Left lung (tissue), 4 donors: ENCODE measurements at regions not wholly inside any gene's neighbourhood (a gene's known extent, or its start where the extent isn't known, plus 50 kb on each side); places are given as distances from the start of the nearest gene placed in this dataset.

ENCODE experiments used
- ATAC-seq: fragments of 200-7000 bp; cut with Tn5 transposase; one replicate; pipeline ENCODE4 v1.9.1; 2020; ENCODE audit warnings: moderate library complexity
- DNase-seq, 4 donors: peaks; one replicate each; pipeline ENCODE4 v3.0.0-alpha.2; 2013 to 2020
- H3K27ac ChIP-seq, 2 donors: fragments of 200-600 bp; sonication (generic) in 1 of 2; one replicate each; pipeline versions ENCODE4 v1.5.0 to v1.8.0; 2020 to 2021
- H3K27me3 ChIP-seq, 2 donors: fragments of 200-600 bp; sonication (generic) in 1 of 2; one replicate each; pipeline versions ENCODE4 v1.5.0 to v1.8.0; 2020 to 2021
- H3K36me3 ChIP-seq, 2 donors: fragments of 200-600 bp; sonication (generic) in 1 of 2; one replicate each; pipeline versions ENCODE4 v1.5.0 to v1.8.0; 2020 to 2021
- H3K4me1 ChIP-seq, 2 donors: fragments of 200-600 bp; one replicate each; pipeline ENCODE4 v1.8.0; 2021
- H3K4me3 ChIP-seq, 2 donors: fragments of 200-600 bp; sonication (generic) in 1 of 2; one replicate each; pipeline versions ENCODE4 v1.5.0 to v1.8.0; 2020 to 2021; ENCODE audit warnings: mild to moderate bottlenecking in 1 of 2
- H3K9me3 ChIP-seq, 2 donors: fragments of 200-600 bp; sonication (generic) in 1 of 2; one replicate each; pipeline versions ENCODE4 v1.5.0 to v1.8.0; 2020 to 2021
- intact Hi-C, 2 donors: fragments of 100-400 bp; cut with DNase I; formaldehyde crosslinking; loops; one replicate each; pipeline versions ENCODE4 v1.11.2 to v1.14.2; 2022
- TF ChIP-seq, protein P1 (sequence below), 2 donors: fragments of 200-600 bp; sonication (generic) in 1 of 2; IDR thresholded peaks; one replicate each; pipeline versions ENCODE4 v1.5.0 to v1.8.0; 2021; ENCODE audit warnings: antibody characterized with exemption in 2 of 2
- donor health status: DM: no; HTN: yes; CAD: no.
- donor health status: DM: no; HTN: no; CAD: no.

GRCh38 chr3:147939839-147940238 is 530.7 kb downstream of the ZIC1 start:
- Histone ChIP-seq H3K4me3 (no peak overlapping the region), H3K27me3 (no peaks in the 10 kb centered on the region), H3K4me1 (no peaks in the 10 kb centered on the region), H3K9me3 (no peaks in the 10 kb centered on the region), H3K36me3 (no peaks in the 10 kb centered on the region), H3K27ac (no peak overlapping the region)
- ATAC-seq (no peak), DNase-seq (no peak)
- intact Hi-C loops, result no loop called here
- TF ChIP-seq, protein P1, sequence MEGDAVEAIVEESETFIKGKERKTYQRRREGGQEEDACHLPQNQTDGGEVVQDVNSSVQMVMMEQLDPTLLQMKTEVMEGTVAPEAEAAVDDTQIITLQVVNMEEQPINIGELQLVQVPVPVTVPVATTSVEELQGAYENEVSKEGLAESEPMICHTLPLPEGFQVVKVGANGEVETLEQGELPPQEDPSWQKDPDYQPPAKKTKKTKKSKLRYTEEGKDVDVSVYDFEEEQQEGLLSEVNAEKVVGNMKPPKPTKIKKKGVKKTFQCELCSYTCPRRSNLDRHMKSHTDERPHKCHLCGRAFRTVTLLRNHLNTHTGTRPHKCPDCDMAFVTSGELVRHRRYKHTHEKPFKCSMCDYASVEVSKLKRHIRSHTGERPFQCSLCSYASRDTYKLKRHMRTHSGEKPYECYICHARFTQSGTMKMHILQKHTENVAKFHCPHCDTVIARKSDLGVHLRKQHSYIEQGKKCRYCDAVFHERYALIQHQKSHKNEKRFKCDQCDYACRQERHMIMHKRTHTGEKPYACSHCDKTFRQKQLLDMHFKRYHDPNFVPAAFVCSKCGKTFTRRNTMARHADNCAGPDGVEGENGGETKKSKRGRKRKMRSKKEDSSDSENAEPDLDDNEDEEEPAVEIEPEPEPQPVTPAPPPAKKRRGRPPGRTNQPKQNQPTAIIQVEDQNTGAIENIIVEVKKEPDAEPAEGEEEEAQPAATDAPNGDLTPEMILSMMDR (IDR thresholded peaks at IDR 0.05), result no peak

DNA sequence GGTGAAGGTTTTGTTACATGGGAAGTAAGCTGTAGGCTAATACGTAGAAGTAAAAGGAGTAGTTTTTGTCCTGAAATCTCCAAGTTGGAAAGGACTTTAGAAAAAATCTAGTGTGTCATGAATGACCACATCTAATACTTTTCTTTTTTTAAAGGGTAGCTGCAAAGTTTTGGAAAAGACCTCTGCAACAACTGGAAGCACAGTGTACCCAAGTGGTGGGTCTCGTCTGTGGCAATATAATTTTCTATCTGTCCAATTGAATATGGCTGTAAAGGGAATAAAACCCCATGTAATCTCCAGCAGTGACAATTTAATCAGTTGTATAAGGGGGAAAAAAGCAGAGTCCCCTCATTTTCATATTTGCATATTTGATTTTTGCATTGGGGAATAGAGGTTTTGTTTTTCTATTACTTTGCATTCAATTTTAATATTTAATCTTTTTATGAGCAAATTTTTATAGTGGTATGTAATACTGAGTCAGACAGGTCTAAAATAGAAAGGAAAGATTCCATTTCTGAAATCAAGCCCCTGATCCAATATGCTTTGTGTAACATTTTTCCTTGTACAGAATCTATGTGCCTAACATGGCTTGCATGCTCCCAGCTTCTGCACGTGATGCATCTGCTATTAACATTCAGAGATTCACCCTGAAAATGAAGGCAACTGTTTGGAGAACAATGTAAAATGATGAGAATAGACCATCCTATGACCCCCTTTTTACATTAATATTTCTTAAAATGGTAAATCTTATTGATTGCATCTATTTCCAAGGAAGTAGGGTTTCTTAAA is 531.4 kb downstream of the ZIC1 start:
- TF ChIP-seq, protein P1 (IDR thresholded peaks at IDR 0.05), result no peak
- Histone ChIP-seq H3K36me3 (no peaks in the 10 kb centered on the region), H3K9me3 (no peaks in the 10 kb centered on the region), H3K4me1 (no peaks in the 10 kb centered on the region), H3K27ac (no peak overlapping the region), H3K4me3 (no peak overlapping the region), H3K27me3 (no peaks in the 10 kb centered on the region)
- DNase-seq (no peak), ATAC-seq (no peak)
- intact Hi-C loops, result no loop called here

DNA sequence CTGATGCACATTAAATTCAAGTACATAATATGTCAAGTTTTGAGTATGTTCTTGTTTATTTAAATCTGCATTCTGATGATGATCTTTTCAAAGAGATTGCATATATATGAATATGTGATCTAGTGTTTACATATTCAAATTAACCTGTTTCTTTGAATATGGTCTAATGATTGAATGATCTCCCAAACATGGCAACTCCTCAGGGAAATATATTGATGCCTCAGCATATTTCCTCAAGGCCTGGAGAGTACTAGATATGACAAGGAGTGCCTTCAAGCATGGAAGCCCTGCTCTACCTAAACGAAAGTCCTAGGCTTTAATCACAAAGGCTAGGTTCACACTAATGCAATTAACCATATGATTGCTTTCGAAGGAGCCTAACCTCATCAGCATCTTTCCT is 532.8 kb downstream of the ZIC1 start:
- TF ChIP-seq, protein P1 (IDR thresholded peaks at IDR 0.05), result no peak
- no peaks in the 10 kb centered on the region for H3K27me3 ChIP-seq
- H3K4me1 ChIP-seq, result no peaks in the 10 kb centered on the region
- ATAC-seq (no peak), DNase-seq (no peak)
- intact Hi-C loops, result no loop called here
- H3K36me3 ChIP-seq, result no peaks in the 10 kb centered on the region
- H3K4me3 ChIP-seq, result no peak overlapping the region
- no peak overlapping the region for H3K27ac ChIP-seq
- no peaks in the 10 kb centered on the region for H3K9me3 ChIP-seq

GRCh38 chr3:147943265-147943945 is 534.2 kb downstream of the ZIC1 start:
- no peaks in the 10 kb centered on the region for H3K36me3 ChIP-seq
- H3K4me3 ChIP-seq, result no peak overlapping the region
- DNase-seq, result no peak
- peak overlapping the region in 1 of 2 donors; percentile 22 for H3K27ac ChIP-seq
- ATAC-seq, result peak; percentile 51
- H3K27me3 ChIP-seq, result no peaks in the 10 kb centered on the region
- intact Hi-C loops, result no loop called here
- no peaks in the 10 kb centered on the region for H3K4me1 ChIP-seq
- TF ChIP-seq, protein P1 (IDR thresholded peaks at IDR 0.05), result no peak
- no peaks in the 10 kb centered on the region for H3K9me3 ChIP-seq

- TF ChIP-seq, protein P1 (IDR thresholded peaks at IDR 0.05), result peak in 1 of 2 donors; percentile 34
- no peaks in the 10 kb centered on the region for H3K27me3 ChIP-seq
- no peaks in the 10 kb centered on the region for H3K9me3 ChIP-seq
- ATAC-seq (peak; percentile 93), DNase-seq (peak in 3 of 4 donors; percentile 22 to 51 (median 49))
- H3K36me3 ChIP-seq, result no peaks in the 10 kb centered on the region
- intact Hi-C loops, result no loop called here
- peak overlapping the region in 1 of 2 donors; percentile 63 for H3K27ac ChIP-seq
- H3K4me3 ChIP-seq, result peak overlapping the region in 1 of 2 donors; percentile 10
- H3K4me1 ChIP-seq, result no peaks in the 10 kb centered on the region
Measured at GRCh38 chr3:147945968-147946519, 536.9 kb downstream of the ZIC1 start.
